GM19351 (cell line): ENCODE measurements at regions not wholly inside any gene's neighbourhood (a gene's known extent, or its start where the extent isn't known, plus 50 kb on each side); places are given as distances from the start of the nearest gene placed in this dataset.
"Not testable (repeated sequence)": the region's sequence is repeated elsewhere in the genome, so short reads cannot be mapped to it uniquely, and the experiment has no call there.

Experiments used
- ATAC-seq: cut with Tn5 transposase; IDR thresholded peaks from one replicate; pipeline ENCODE4 v1.9.1; 2021; ENCODE audit warnings: mild to moderate bottlenecking, moderate library complexity; ENCODE audit not compliant: unreplicated experiment

DNA sequence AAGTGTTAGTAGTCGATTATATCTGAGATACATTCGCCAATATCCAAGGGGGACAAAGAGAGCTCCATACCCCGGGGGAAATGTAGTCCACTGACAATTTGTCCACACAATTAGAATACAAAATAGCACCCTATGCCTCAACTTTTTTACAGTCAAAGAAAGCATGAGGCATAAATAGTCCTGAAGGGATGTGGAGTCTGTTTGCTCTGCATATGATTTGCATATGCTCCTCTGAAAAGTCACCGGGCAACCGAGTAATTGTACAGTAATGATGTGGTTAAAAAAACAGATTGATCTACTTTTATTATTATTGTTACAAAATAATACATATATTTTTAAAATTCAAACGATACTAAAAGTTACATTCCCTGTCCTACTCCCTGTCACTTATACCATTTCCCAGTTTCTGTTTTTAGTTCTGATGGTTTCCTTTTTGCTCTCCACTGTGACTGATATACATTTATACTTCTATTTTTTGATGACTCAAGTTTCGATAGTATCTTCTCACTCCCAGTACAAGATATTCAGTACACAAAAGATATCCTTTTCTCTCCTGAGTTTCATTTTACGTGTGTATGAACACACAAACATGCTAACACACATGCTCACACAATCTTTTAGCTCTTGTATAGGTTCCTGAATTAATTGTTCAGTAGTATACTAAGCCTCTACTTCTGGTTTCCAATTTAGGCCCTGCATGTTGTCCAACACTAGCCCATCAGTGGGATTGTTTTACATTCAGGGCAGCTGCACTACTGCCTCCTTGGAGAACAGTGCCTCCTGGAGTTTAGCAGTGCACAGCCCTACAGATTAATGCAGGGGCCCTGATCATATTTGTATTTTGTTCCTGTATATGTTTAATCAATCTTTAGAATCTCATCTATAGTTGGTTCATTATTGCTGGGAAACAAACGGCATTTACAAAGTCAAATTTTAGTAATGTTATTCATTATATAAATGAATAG lies 130.9 kb downstream of the TES start:
- ATAC-seq: peak; percentile 59

DNA sequence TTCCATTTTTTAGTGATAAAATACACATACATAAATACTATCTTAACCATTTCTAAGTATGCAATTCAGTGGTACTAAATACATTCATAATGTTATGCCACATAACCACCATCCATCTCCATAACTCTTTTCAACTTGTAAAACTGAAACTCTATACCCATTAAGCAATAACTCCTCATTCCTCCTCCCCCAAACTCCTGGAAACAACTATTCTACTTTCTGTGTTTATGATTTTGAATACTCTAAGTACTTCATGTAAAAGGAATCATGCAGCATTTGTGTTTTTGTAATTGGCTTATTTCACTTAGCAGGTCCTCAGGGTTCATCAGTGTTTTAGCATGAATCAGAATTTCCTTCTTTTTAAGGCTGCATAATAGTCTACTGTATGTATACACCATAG lies 131.8 kb downstream of the TES start:
- ATAC-seq: no peak

GRCh38 chr7:116347151-116347832 lies 137.0 kb downstream of the TES start:
- no peak for ATAC-seq

- ATAC-seq: no peak
Observed at GRCh38 chr7:116348346-116348745, 138.0 kb downstream of the TES start.

DNA sequence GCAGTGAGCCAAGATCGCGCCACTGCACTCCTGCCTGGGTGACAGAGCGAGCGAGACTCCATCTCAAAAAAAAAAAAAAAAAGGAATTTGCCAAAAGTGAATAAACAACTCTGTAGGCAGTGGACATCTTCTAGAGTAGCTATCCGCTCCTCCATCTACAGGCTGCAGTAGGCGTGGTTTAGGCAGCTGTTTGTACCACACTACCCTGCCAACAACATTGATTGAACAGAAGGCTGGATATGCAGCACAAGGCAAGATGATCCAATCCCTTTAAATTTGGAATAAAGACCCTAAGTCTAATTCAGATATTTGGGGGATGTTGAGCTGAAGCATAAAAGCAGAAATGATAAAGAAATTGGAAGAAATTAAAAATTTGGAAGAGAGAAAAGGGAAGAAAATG lies 141.6 kb downstream of the TES start:
- no peak for ATAC-seq

GRCh38 chr7:116353647-116354046 lies 143.3 kb downstream of the TES start:
- no peak for ATAC-seq

DNA sequence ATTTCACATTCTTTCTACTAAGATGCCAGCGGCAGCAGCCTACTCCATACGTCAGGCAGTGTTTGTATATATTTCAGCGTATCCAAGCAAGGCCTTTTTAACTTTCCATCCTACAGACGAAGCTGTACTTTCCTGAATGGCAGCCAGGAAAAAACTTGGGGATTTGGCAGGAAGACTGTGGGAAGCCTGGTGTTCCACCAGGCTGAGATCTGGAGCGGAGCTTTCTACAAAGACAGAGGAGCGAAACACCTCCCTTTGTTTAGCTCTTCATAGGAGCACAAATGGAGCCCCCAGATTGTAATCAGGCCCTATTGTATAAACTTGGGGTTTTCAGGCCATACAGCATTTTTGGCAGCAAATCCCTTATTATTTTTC lies 143.8 kb downstream of the TES start:
- ATAC-seq: no peak

GRCh38 chr7:116354546-116355423 lies 144.4 kb downstream of the TES start:
- ATAC-seq: no peak

GRCh38 chr7:116355424-116355765 lies 144.1 kb upstream of the CAV2 start:
- no peak for ATAC-seq

DNA sequence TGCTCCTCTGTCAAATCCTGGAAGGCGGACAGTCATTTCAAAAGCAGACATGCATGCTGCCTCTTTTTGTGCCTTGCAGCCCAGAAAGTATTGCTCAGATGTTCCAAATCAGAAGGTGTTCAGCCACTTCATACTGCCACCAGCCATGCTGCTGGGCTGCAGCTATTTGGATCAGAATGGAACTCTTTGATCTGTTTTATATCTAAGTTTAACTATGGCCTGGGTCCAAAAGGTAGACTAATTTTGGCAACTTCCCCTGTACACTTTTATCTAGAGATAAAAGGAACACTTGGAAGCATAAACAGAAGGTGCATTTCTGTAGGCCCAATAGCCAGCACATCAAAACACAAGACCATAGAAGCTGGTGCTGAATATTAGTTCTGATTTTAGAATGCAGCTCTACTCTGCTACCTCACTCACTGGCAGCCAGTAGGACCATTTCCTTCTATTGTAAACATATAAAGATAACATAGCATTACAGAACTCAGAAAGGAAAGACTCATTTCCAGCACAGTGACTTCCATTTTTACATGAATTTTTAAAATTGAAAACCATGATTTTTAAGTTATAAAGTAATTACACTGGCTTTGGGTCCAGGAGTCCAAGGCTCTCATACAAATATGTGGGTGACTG lies 143.1 kb upstream of the CAV2 start:
- ATAC-seq: no peak

DNA sequence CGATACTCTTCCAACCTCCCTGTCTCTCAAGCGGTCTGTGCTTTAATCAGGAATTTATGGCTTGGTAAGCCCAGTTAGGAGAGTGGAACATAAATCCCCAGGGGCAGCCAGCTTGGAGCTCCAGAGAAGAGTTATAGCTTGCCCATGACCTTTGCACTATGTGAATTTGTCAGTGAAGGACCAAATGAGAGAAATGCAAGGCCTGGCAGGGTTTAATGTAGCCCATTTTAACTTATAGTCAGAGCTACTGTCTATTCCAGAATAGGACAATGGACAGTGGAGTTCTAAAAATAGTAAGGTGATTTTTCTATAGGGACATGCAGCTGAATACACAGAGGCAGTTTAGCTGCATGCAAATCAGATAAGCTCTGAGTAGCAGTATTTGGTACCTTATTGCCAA lies 142.6 kb upstream of the CAV2 start:
- no peak for ATAC-seq

GRCh38 chr7:116357781-116358670 lies 141.5 kb upstream of the CAV2 start:
- no peak for ATAC-seq

- no peak for ATAC-seq
Observed at GRCh38 chr7:116361767-116362166, 137.8 kb upstream of the CAV2 start.

DNA sequence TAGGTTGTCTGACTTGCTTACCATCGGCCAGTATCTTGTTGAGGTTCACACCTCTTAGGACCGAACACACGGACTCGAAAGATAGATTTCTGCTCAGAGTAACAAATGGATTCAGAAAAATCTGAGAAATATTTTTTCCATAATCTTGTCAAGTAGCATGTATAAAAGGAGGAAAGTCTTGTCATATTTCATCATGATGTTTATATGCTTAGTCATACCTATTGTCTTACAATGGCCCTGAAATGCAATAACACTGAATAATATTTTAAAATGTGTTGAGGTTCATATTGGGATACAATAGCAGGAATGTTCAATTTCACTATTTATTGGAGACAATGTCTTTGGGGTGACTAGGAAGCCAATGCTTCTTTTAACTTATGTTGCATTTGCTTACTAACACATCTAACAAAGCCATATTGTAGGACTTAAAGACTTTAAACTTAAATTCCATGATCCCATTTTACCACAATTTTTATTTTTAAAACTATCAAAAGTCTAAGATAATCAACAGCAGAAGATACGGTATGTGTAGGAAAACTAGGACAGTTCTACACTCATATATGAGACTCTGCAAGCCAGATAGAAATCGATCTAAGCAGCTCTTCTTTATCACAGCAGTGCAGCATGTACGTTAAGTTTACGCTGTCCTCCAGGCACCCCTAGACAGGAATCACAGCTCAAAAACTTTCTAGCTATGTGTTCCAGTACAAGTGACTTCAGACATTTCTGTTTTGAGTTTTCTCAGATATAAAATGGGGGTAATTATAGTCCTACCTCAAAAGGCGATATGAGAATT lies 135.7 kb upstream of the CAV2 start:
- ATAC-seq: no peak

- ATAC-seq: no peak
Observed at GRCh38 chr7:116364469-116364868, 135.1 kb upstream of the CAV2 start.

GRCh38 chr7:116365797-116366196 lies 133.7 kb upstream of the CAV2 start:
- ATAC-seq: no peak

DNA sequence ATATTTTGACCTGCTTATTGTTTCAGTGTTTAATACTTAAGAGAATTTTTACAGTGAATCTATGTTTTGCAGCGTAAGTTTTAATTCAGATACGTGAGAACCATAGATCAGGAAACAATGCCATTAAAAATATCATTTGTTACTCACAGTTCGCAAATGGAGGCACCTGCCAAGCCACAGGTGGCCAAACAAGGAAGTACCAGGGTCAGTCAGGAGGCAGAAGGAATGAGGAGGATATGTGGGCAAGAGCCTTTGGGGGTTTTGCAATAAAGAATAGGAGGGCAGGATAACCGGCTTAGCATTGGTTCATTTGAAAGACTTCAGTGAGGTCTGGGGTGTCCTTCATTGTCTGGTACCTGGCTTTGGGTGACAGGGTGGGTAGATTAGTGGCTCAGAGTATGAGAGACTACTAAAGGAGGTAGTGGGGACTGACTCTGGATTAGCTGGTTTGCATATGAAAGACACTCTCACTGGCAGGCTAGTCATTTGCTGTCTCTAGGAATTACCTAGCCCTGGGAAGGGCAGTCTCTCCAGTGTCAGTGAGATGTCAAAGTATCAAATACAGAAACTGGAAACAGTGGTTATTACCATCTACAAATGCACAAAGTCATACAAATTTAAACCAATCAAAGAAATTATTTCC lies 132.2 kb upstream of the CAV2 start:
- no peak for ATAC-seq

- ATAC-seq: no peak
Observed at GRCh38 chr7:116368965-116369364, 130.6 kb upstream of the CAV2 start.

GRCh38 chr7:116371536-116371935 lies 128.0 kb upstream of the CAV2 start:
- not testable (repeated sequence) for ATAC-seq
